ENCODE measurements at regions not wholly inside any gene's neighbourhood (a gene's known extent, or its start where the extent isn't known, plus 50 kb on each side); places are given as distances from the start of the nearest gene placed in this dataset.

- no peak overlapping the region for H3K4me3 Mint-ChIP-seq
- no peak overlapping the region for H3K4me3 ChIP-seq (ENCODE audit: low read length)
- no peaks in the 10 kb centered on the region for H3K27me3 ChIP-seq (ENCODE audit: control insufficient read depth in 1 of 2, insufficient read depth in 2 of 2, low read length in 2 of 2)
- no peak for TF ChIP-seq CTCF (IDR thresholded peaks at IDR 0.05)
- no peaks in the 10 kb centered on the region for H3K36me3 ChIP-seq (ENCODE audit: insufficient read depth, low read length)
- DNase-seq (no peak), ATAC-seq (ENCODE audit: poor library complexity) (no peak)
- intact Hi-C loops (cut with DNase I, micrococcal nuclease), result no loop called here
- H3K4me1 Mint-ChIP-seq (ENCODE audit: low read depth), result no peaks in the 10 kb centered on the region
- H3K27ac Mint-ChIP-seq, result no peak overlapping the region
- CTCF ChIA-PET, result no interaction called here
- H3K4me1 ChIP-seq (ENCODE audit: insufficient read depth, low read length), result no peaks in the 10 kb centered on the region
- POLR2A ChIA-PET, result no interaction called here
- H3K9me3 ChIP-seq (ENCODE audit: control insufficient read depth in 1 of 2, insufficient read depth in 1 of 2, low read length in 2 of 2), result peaks cover 0 to 4% of the 10 kb centered on the region in 2 experiments
- no peaks in the 10 kb centered on the region for H3K36me3 Mint-ChIP-seq (ENCODE audit: low read depth)
- H3K9me3 Mint-ChIP-seq, result peaks cover 7% of the 10 kb centered on the region
- H3K27me3 Mint-ChIP-seq, result no peaks in the 10 kb centered on the region
- H3K27ac ChIP-seq (ENCODE audit: low read depth in 1 of 2, low read length in 2 of 2), result no peak overlapping the region
Observed at GRCh38 chr14:83485591-83485990, 1951.9 kb upstream of the SEL1L start.

- no peak overlapping the region for H3K4me3 ChIP-seq (ENCODE audit: low read length)
- H3K4me1 ChIP-seq (ENCODE audit: insufficient read depth, low read length), result no peaks in the 10 kb centered on the region
- ChIA-PET CTCF (no interaction called here), POLR2A (no interaction called here)
- H3K27ac Mint-ChIP-seq, result no peak overlapping the region
- H3K9me3 ChIP-seq (ENCODE audit: control insufficient read depth in 1 of 2, insufficient read depth in 1 of 2, low read length in 2 of 2), result peaks cover 0 to 4% of the 10 kb centered on the region in 2 experiments
- intact Hi-C loops (cut with DNase I, micrococcal nuclease), result no loop called here
- H3K4me1 Mint-ChIP-seq (ENCODE audit: low read depth), result no peaks in the 10 kb centered on the region
- H3K27ac ChIP-seq (ENCODE audit: low read depth in 1 of 2, low read length in 2 of 2), result no peak overlapping the region
- no peak for ATAC-seq (ENCODE audit: poor library complexity)
- DNase-seq, result no peak
- peaks cover 4% of the 10 kb centered on the region for H3K9me3 Mint-ChIP-seq
- no peaks in the 10 kb centered on the region for H3K27me3 ChIP-seq (ENCODE audit: control insufficient read depth in 1 of 2, insufficient read depth in 2 of 2, low read length in 2 of 2)
- no peak for TF ChIP-seq CTCF (IDR thresholded peaks at IDR 0.05)
- H3K36me3 Mint-ChIP-seq (ENCODE audit: low read depth), result no peaks in the 10 kb centered on the region
- no peak overlapping the region for H3K4me3 Mint-ChIP-seq
- H3K36me3 ChIP-seq (ENCODE audit: insufficient read depth, low read length), result no peaks in the 10 kb centered on the region
- H3K27me3 Mint-ChIP-seq, result no peaks in the 10 kb centered on the region
Observed at GRCh38 chr14:83491091-83491490, 1957.4 kb upstream of the SEL1L start.

- intact Hi-C loops (cut with DNase I, micrococcal nuclease), result no loop called here
- H3K36me3 ChIP-seq (ENCODE audit: insufficient read depth, low read length), result no peaks in the 10 kb centered on the region
- H3K27ac ChIP-seq (ENCODE audit: low read depth in 1 of 2, low read length in 2 of 2), result no peak overlapping the region
- Mint-ChIP-seq H3K36me3 (ENCODE audit: low read depth) (no peaks in the 10 kb centered on the region), H3K27ac (no peak overlapping the region), H3K4me3 (no peak overlapping the region), H3K4me1 (ENCODE audit: low read depth) (no peaks in the 10 kb centered on the region), H3K27me3 (no peaks in the 10 kb centered on the region), H3K9me3 (peaks cover 5% of the 10 kb centered on the region)
- CTCF ChIA-PET, result no interaction called here
- DNase-seq (no peak), ATAC-seq (ENCODE audit: poor library complexity) (no peak)
- H3K4me1 ChIP-seq (ENCODE audit: insufficient read depth, low read length), result no peaks in the 10 kb centered on the region
- POLR2A ChIA-PET, result no interaction called here
- H3K4me3 ChIP-seq (ENCODE audit: low read length), result no peak overlapping the region
- no peaks in the 10 kb centered on the region for H3K27me3 ChIP-seq (ENCODE audit: control insufficient read depth in 1 of 2, insufficient read depth in 2 of 2, low read length in 2 of 2)
- H3K9me3 ChIP-seq (ENCODE audit: control insufficient read depth in 1 of 2, insufficient read depth in 1 of 2, low read length in 2 of 2), result peaks cover 0 to 8% of the 10 kb centered on the region in 2 experiments
- TF ChIP-seq CTCF (IDR thresholded peaks at IDR 0.05), result no peak
Observed at GRCh38 chr14:83520837-83521236, 1987.2 kb upstream of the SEL1L start.

Data from CD4-positive, alpha-beta T cell (primary cell).